ENCODE measurements at regions not wholly inside any gene's neighbourhood (a gene's known extent, or its start where the extent isn't known, plus 50 kb on each side); places are given as distances from the start of the nearest gene placed in this dataset.

DNA sequence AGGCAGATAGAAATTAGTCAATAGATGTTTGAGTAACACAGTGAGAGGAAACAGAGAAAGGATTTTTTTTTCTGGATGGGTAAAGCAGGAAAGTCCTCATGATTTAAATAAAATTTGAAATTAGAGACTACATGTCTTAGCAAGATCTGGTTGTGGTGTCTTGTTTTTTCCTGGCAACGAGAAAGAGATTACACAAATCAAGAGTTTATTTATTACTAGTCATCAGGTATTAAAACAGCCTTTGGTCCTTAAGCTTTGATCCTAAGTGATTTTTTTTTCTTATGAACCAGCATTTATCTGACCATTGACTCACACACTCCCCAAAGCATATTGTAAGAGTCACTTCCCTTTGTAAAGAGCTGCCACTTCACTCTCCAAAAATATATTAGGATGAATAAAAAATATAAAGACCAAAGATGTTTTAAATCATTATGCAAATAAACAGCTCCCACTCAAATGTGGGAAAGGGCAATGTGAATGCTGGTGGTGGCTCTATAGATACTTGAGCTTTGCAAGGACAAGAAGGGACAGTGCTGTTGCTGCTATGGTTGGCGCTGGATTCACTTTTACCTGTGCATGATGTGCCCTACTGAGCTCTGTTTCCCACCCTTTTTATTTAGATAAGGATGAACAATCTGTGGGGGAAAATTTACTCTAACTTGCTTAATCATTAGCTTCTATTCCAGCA, 1726.5 kb downstream of the MAT2B start:
- no peak for DNase-seq (ENCODE audit: low spot score)
- no peak overlapping the region for H3K27ac ChIP-seq
- TF ChIP-seq, protein P1, sequence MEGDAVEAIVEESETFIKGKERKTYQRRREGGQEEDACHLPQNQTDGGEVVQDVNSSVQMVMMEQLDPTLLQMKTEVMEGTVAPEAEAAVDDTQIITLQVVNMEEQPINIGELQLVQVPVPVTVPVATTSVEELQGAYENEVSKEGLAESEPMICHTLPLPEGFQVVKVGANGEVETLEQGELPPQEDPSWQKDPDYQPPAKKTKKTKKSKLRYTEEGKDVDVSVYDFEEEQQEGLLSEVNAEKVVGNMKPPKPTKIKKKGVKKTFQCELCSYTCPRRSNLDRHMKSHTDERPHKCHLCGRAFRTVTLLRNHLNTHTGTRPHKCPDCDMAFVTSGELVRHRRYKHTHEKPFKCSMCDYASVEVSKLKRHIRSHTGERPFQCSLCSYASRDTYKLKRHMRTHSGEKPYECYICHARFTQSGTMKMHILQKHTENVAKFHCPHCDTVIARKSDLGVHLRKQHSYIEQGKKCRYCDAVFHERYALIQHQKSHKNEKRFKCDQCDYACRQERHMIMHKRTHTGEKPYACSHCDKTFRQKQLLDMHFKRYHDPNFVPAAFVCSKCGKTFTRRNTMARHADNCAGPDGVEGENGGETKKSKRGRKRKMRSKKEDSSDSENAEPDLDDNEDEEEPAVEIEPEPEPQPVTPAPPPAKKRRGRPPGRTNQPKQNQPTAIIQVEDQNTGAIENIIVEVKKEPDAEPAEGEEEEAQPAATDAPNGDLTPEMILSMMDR (IDR thresholded peaks at IDR 0.05): no peak
- H3K4me3 ChIP-seq: no peak overlapping the region

DNA sequence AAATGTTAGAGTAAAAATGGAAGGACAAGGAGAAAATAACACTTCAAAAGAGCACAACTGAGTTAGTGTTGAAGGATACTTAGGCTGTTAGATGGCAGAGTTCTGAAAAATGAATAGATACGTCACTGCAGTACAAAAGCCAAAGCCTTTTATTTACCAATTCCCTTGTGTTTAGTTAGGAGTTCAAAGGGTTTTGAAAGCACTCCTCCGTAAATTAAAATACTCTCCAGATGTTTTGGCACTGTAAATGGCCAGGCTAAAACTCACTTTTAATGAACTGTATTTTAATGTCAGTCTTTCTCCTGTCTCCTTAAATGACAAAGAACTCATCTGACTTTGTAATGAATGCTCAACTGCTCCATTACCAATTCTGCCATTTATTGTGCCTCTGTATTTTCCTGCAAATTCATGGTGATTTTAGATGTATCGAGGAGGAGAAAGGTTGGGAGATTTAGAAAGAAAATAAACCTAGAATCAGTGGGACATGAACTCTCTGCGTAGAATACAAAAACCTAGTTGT, 1727.2 kb downstream of the MAT2B start:
- H3K27ac ChIP-seq: no peak overlapping the region
- no peak overlapping the region for H3K4me3 ChIP-seq
- TF ChIP-seq, protein P1 (IDR thresholded peaks at IDR 0.05): no peak
- no peak for DNase-seq (ENCODE audit: low spot score)

DNA sequence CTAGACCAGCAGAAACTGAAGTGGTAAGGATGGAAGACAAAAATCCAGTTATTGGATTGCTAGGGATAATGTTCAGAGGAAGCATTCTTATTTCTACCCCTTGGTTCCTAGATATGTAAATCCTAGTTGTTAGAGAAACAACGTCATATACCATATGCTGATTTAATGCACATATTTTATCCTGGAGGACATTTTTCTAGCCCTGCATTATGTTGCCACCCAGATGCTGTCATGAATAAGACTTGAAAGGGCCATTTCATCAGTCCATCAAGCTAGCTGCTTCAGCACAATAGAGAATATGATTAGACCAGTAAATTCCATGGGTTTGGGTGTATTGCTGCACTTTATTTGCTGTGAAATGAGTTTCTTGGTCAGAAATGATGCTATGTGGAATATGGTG, 1736.4 kb downstream of the MAT2B start:
- TF ChIP-seq, protein P1 (IDR thresholded peaks at IDR 0.05): no peak
- Histone ChIP-seq H3K4me3 (no peak overlapping the region), H3K27ac (no peak overlapping the region)
- DNase-seq (ENCODE audit: low spot score): no peak

DNA sequence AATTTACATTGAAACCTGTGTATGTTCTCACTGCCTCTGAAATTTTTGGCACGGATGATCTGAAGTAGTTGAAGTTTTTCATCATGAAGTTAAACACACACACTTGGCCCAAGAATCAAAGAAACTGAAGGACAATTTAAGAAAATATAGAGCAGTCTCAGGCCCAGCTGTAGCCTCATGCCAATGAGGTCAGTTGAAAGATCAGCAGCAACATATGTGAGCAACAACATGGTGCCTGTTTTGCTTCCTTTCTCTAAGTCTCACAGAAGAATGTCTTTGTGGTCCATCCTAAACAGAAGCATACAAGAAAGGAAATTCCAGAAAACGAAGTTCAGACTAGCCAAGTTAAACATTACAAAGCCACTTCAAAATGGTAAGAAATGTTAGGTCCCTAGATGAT, 1737.2 kb downstream of the MAT2B start:
- TF ChIP-seq, protein P1 (IDR thresholded peaks at IDR 0.05): no peak
- H3K27ac ChIP-seq: no peak overlapping the region
- H3K4me3 ChIP-seq: no peak overlapping the region
- DNase-seq (ENCODE audit: low spot score): no peak

DNA sequence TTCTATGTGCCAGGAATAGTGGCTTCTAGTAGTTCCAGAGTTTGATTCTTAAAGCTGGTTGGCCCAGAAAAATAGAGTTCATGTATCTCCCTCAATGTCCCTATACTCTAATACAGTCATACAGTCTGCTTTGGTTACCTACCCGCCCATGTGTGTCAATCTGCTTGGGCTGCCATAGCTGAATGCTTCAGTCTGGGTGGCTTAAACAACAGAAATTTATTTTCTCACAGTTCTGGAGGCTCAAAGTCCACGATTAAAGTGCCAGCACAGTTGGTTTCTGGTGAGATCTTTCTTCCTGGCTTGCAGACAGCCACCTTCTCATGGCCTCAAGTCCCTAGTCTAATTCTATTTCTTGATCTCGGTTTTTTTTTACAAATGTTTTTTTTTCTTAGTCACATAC, 1739.0 kb downstream of the MAT2B start:
- no peak for DNase-seq (ENCODE audit: low spot score)
- H3K27ac ChIP-seq: no peak overlapping the region
- H3K4me3 ChIP-seq: no peak overlapping the region
- TF ChIP-seq, protein P1 (IDR thresholded peaks at IDR 0.05): no peak

DNA sequence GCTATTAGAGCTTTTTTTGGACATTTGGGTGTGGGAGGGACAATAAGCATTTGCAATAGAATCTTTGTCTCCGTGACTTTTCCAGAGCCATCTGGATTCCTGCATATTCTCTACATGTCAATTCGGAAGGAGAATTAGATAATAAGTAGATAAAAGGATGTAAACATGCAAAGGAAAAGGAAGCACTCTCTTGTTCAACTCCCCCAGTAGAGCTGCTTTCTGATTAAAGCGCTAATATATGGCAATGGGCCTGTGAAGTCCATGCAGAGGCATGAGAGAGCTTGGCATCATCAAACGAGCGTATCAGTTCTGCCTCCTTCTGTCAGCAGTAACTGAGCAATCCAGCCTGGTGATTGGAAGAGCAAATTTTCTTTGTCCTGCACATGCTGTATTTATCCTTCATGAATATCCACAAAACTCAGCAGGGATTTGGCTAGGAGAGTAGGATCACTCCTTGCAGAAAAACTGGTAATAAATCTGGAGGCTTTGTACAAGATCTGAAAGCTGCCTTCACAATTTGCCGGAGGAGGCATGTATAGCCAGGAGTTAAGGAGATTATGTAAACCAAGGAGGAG, 1752.9 kb downstream of the MAT2B start:
- H3K27ac ChIP-seq: no peak overlapping the region
- no peak for DNase-seq (ENCODE audit: low spot score)
- TF ChIP-seq, protein P1 (IDR thresholded peaks at IDR 0.05): no peak
- H3K4me3 ChIP-seq: no peak overlapping the region

DNA sequence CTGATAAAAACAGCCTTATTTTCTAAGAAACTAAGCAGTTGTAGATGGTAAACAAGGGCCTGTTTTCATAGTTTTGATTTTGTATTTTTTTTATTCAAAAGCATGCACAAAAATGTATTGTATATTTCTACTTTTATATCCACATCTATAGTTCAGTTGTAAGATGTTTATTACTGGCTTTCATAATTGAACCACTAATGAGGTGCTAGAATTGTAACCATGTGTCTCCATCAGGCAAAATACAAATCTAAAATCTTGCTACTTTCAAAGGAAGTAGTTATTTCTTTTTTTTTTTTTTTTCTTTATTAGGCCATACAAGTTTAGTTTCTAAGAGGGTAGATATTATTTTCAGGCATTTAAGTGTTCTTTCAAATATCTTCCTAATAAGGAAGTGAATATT, 1755.0 kb downstream of the MAT2B start:
- no peak for DNase-seq (ENCODE audit: low spot score)
- TF ChIP-seq, protein P1 (IDR thresholded peaks at IDR 0.05): no peak
- no peak overlapping the region for H3K27ac ChIP-seq
- H3K4me3 ChIP-seq: no peak overlapping the region
